ENCODE measurements at regions not wholly inside any gene's neighbourhood (a gene's known extent, or its start where the extent isn't known, plus 50 kb on each side); places are given as distances from the start of the nearest gene placed in this dataset.

DNA sequence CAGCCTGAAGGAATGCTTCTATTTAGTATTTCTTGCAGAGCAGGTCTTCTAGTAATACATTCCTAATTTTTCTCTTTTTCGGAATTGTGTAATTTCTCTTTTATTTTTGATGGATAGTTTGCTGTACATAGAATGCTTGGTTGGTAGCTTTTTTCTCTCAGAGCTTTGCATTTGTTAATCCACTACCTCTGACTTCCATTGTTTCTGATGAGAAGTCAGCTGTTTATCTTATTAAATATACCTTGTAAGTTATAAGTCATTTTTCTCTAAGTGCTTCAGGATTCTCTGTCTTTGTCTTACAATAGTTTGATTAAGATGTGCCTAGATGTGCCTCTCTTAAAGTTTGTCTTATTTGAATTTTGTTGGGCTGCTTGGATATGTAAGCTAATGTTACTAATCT, 101.9 kb downstream of the HTR1A start:
- Histone ChIP-seq H2AFZ (ENCODE audit: low read length) (no peak overlapping the region), H3K9me2 (ENCODE audit: insufficient read depth, low read length) (no peaks in the 10 kb centered on the region), H3K4me3 (ENCODE audit: low read depth, low read length, poor library complexity, severe bottlenecking) (no peak overlapping the region), H3K4me1 (ENCODE audit: insufficient read depth, low read length, poor library complexity, severe bottlenecking) (no peaks in the 10 kb centered on the region), H3K27ac (ENCODE audit: low read depth, low read length, poor library complexity, severe bottlenecking) (no peak overlapping the region), H3K36me3 (ENCODE audit: insufficient read depth, low read length) (no peaks in the 10 kb centered on the region), H4K20me1 (ENCODE audit: insufficient read depth, low read length) (no peaks in the 10 kb centered on the region), H3K79me2 (ENCODE audit: insufficient read depth, low read depth, low read length) (no peaks in the 10 kb centered on the region), H3K4me2 (ENCODE audit: low read length) (no peak overlapping the region), H3K9me3 (ENCODE audit: low read length) (peaks cover 10% of the 10 kb centered on the region; the same call in 1 of the 2 replicates)
- no TSS peak for BruUV-seq (replicated peaks)
- intact Hi-C loops (cut with micrococcal nuclease; ENCODE audit: unreplicated experiment), result no loop called here
- ChIA-PET CTCF (ENCODE audit: unreplicated experiment) (no interaction called here), POLR2A (no interaction called here)
- TF ChIP-seq EZH2phosphoT487 (IDR thresholded peaks at IDR 0.05; ENCODE audit: borderline replicate concordance, low read depth, low read length), result no peak
- TF ChIP-seq, protein P1, sequence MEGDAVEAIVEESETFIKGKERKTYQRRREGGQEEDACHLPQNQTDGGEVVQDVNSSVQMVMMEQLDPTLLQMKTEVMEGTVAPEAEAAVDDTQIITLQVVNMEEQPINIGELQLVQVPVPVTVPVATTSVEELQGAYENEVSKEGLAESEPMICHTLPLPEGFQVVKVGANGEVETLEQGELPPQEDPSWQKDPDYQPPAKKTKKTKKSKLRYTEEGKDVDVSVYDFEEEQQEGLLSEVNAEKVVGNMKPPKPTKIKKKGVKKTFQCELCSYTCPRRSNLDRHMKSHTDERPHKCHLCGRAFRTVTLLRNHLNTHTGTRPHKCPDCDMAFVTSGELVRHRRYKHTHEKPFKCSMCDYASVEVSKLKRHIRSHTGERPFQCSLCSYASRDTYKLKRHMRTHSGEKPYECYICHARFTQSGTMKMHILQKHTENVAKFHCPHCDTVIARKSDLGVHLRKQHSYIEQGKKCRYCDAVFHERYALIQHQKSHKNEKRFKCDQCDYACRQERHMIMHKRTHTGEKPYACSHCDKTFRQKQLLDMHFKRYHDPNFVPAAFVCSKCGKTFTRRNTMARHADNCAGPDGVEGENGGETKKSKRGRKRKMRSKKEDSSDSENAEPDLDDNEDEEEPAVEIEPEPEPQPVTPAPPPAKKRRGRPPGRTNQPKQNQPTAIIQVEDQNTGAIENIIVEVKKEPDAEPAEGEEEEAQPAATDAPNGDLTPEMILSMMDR (conservative IDR thresholded peaks at IDR 0.05; ENCODE audit: low read length), result no peak
- DNase-seq (ENCODE audit: low spot score), result peak; percentile 0

DNA sequence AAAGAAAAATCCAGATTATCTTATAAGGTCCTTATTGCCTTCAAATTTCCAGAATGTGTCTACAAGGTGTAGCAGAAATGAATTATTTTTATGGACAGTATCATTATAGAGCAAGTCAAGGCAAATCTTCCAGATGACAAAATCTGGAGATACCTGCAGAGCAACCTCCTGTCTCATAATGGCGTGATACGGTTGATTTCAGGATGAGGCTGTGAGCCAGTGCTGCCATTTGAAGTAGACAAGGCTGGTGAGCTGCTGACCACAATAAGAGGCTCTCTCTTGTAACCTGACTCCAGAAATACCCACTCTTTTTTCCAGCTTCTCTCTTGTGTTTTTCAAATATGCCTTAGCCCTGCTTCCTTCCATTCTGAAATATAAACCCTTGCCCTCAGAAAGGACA, 108.2 kb downstream of the HTR1A start:
- BruUV-seq (replicated peaks), result no TSS peak
- H4K20me1 ChIP-seq (ENCODE audit: insufficient read depth, low read length), result no peaks in the 10 kb centered on the region
- no peak overlapping the region for H3K27ac ChIP-seq (ENCODE audit: low read depth, low read length, poor library complexity, severe bottlenecking)
- H3K4me3 ChIP-seq (ENCODE audit: low read depth, low read length, poor library complexity, severe bottlenecking), result no peak overlapping the region
- H3K9me2 ChIP-seq (ENCODE audit: insufficient read depth, low read length), result no peaks in the 10 kb centered on the region
- TF ChIP-seq, protein P1 (conservative IDR thresholded peaks at IDR 0.05; ENCODE audit: low read length), result no peak
- no peak for TF ChIP-seq EZH2phosphoT487 (IDR thresholded peaks at IDR 0.05; ENCODE audit: borderline replicate concordance, low read depth, low read length)
- no peak for DNase-seq (ENCODE audit: low spot score)
- H3K4me1 ChIP-seq (ENCODE audit: insufficient read depth, low read length, poor library complexity, severe bottlenecking), result no peaks in the 10 kb centered on the region
- no peaks in the 10 kb centered on the region for H3K36me3 ChIP-seq (ENCODE audit: insufficient read depth, low read length)
- ChIA-PET CTCF (ENCODE audit: unreplicated experiment) (no interaction called here), POLR2A (no interaction called here)
- H2AFZ ChIP-seq (ENCODE audit: low read length), result no peak overlapping the region
- intact Hi-C loops (cut with micrococcal nuclease; ENCODE audit: unreplicated experiment), result no loop called here
- H3K9me3 ChIP-seq (ENCODE audit: low read length), result no peaks in the 10 kb centered on the region
- no peak overlapping the region for H3K4me2 ChIP-seq (ENCODE audit: low read length)
- H3K79me2 ChIP-seq (ENCODE audit: insufficient read depth, low read depth, low read length), result no peaks in the 10 kb centered on the region

DNA sequence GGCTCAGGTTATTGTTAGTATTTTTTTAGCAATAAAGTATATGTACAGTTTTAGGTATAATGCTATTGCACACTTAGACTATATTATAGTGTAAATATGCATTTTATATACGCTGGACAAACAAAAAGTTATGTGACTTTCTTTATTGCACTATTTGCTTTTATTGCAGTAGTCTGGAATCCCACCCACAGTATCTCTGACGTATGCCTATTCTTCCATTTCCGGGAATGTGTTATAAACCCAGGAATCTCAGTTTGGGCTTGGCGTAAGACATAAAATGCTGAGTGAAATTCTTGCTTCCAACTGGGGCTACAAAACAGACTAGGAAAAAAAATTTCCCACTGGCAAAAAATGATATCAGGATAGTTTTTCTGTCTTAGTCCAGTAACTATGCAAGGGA, 119.1 kb downstream of the HTR1A start:
- DNase-seq (ENCODE audit: low spot score), result no peak
- Histone ChIP-seq H4K20me1 (ENCODE audit: insufficient read depth, low read length) (no peaks in the 10 kb centered on the region), H3K79me2 (ENCODE audit: insufficient read depth, low read depth, low read length) (no peaks in the 10 kb centered on the region), H3K27ac (ENCODE audit: low read depth, low read length, poor library complexity, severe bottlenecking) (no peak overlapping the region), H3K4me1 (ENCODE audit: insufficient read depth, low read length, poor library complexity, severe bottlenecking) (no peaks in the 10 kb centered on the region), H2AFZ (ENCODE audit: low read length) (no peak overlapping the region), H3K36me3 (ENCODE audit: insufficient read depth, low read length) (no peaks in the 10 kb centered on the region), H3K4me2 (ENCODE audit: low read length) (no peak overlapping the region), H3K9me3 (ENCODE audit: low read length) (no peaks in the 10 kb centered on the region), H3K9me2 (ENCODE audit: insufficient read depth, low read length) (no peaks in the 10 kb centered on the region), H3K4me3 (ENCODE audit: low read depth, low read length, poor library complexity, severe bottlenecking) (no peak overlapping the region)
- BruUV-seq (replicated peaks), result no TSS peak
- ChIA-PET CTCF (ENCODE audit: unreplicated experiment) (no interaction called here), POLR2A (no interaction called here)
- no peak for TF ChIP-seq EZH2phosphoT487 (IDR thresholded peaks at IDR 0.05; ENCODE audit: borderline replicate concordance, low read depth, low read length)
- TF ChIP-seq, protein P1 (conservative IDR thresholded peaks at IDR 0.05; ENCODE audit: low read length), result no peak
- intact Hi-C loops (cut with micrococcal nuclease; ENCODE audit: unreplicated experiment), result no loop called here
